AG04449 (cell line): ENCODE measurements at regions not wholly inside any gene's neighbourhood (a gene's known extent, or its start where the extent isn't known, plus 50 kb on each side); places are given as distances from the start of the nearest gene placed in this dataset.

Experiments used
- CTCF ChIA-PET: fragments of 350-600 bp; formaldehyde crosslinking; extraction: SDS; loops from one replicate; lab custom pipeline; 2021; ENCODE audit warnings: antibody characterized with exemption; lab: Yijun Ruan, JAX
- POLR2A ChIA-PET: fragments of 400-600, 350-600 bp; formaldehyde crosslinking; extraction: SDS; loops from one replicate; lab custom pipeline; 2020; ENCODE audit warnings: antibody characterized with exemption, inconsistent platforms; lab: Yijun Ruan, JAX
- DNase-seq: peaks from one replicate; pipeline ENCODE4 v3.0.0-alpha.2; 2010; ENCODE audit warnings: low read depth, low spot score
- H3K4me3 ChIP-seq: 2 replicates; pipeline ENCODE4 v1.5.1; 2011; ENCODE audit warnings: low read depth, mild to moderate bottlenecking, control low read depth, low read length
- CTCF ChIP-seq: IDR thresholded peaks from one replicate; pipeline ENCODE4 v1.5.1; 2011; ENCODE audit warnings: mild to moderate bottlenecking, moderate library complexity, low read length, control low read depth, inconsistent platforms; ENCODE audit not compliant: insufficient read depth; ENCODE audit errors: missing control alignments

- no peak for DNase-seq
- no peak for TF ChIP-seq CTCF
- H3K4me3 ChIP-seq: no peak overlapping the region
- ChIA-PET POLR2A (no interaction called here), CTCF (no interaction called here)
Measured at GRCh38 chr7:24499871-24500270, 73.4 kb upstream of the PALS2 start.

- ChIA-PET CTCF (no interaction called here), POLR2A (no interaction called here)
- no peak for TF ChIP-seq CTCF
Measured at GRCh38 chr7:24500599-24500998, 72.7 kb upstream of the PALS2 start.

GRCh38 chr7:24501009-24501408 lies 72.2 kb upstream of the PALS2 start:
- POLR2A ChIA-PET: no interaction called here
- H3K4me3 ChIP-seq: no peak overlapping the region
- CTCF ChIA-PET: no interaction called here
- TF ChIP-seq CTCF: no peak
- DNase-seq: no peak

More at GRCh38 chr7:24500599-24500998, 72.7 kb upstream of the PALS2 start:
- H3K4me3 ChIP-seq: no peak overlapping the region
- no peak for DNase-seq

- DNase-seq: no peak
- no peak overlapping the region for H3K4me3 ChIP-seq
- CTCF ChIA-PET: no interaction called here
- POLR2A ChIA-PET: no interaction called here
- TF ChIP-seq CTCF: no peak
Measured at GRCh38 chr7:24501443-24502134, 71.7 kb upstream of the PALS2 start.

GRCh38 chr7:24502135-24502488 lies 71.1 kb upstream of the PALS2 start:
- DNase-seq: no peak
- ChIA-PET CTCF (no interaction called here), POLR2A (no interaction called here)
- no peak overlapping the region for H3K4me3 ChIP-seq
- TF ChIP-seq CTCF: no peak

GRCh38 chr7:24503506-24503905 lies 69.7 kb upstream of the PALS2 start:
- ChIA-PET CTCF (no interaction called here), POLR2A (no interaction called here)
- TF ChIP-seq CTCF: no peak
- H3K4me3 ChIP-seq: no peak overlapping the region
- DNase-seq: no peak
